ENCODE measurements at regions not wholly inside any gene's neighbourhood (a gene's known extent, or its start where the extent isn't known, plus 50 kb on each side); places are given as distances from the start of the nearest gene placed in this dataset.

DNA sequence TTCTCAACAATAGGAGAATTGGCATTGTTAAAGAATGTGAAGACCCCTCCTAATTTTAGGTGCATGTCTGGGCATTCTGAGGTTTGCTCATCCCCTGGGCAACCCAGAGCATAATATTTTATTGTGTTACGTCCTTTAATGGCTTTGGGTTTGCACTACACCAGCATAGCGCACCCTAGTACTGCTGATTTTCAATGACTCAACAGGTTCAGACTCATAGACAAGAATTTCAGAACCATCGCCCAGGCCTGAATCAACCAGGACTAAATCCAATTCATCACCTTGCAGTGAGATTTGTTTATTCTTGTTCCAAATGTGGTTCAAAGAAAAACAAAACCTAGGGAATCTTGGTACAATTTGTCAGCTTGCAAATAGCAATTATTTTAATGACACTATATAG is 137.8 kb upstream of the PHACTR1 start:
- no peak overlapping the region for H3K4ac ChIP-seq (replicated peaks; ENCODE audit: insufficient read length, low read depth, low read length)
- no peak overlapping the region for H3K4me3 ChIP-seq (ENCODE audit: extremely low read depth in 1 of 4, insufficient read depth in 2 of 4, low read depth in 3 of 4, low read length in 4 of 4)
- WGBS, 2 experiments (ENCODE audit: extremely low coverage in 1 of 2, insufficient coverage in 1 of 2, insufficient read length in 1 of 2, insufficient replicate concordance in 2 of 2, low coverage in 1 of 2, low lambda C conversion rate in 2 of 2, missing lambda C conversion rate in 1 of 2), result 93% methylated on average over 3 of the region's 3 CpGs; no CpG with 5 or more reads in 1 of the 2 experiments
- no peak overlapping the region for H2BK120ac ChIP-seq (replicated peaks; ENCODE audit: low read depth, low read length)
- no peak overlapping the region for H3K27ac ChIP-seq (ENCODE audit: low read depth, low read length)
- H3K56ac ChIP-seq (replicated peaks; ENCODE audit: insufficient read length, low read depth, low read length), result no peak overlapping the region
- no peak overlapping the region for H2BK20ac ChIP-seq (ENCODE audit: low read length)
- no peaks in the 10 kb centered on the region for H3K79me1 ChIP-seq (ENCODE audit: low read depth, low read length)
- ChIA-PET CTCF (ENCODE audit: partially characterized antibody) (no interaction called here), POLR2A (ENCODE audit: partially characterized antibody) (no interaction called here)
- no peak overlapping the region for H3K4me2 ChIP-seq (ENCODE audit: insufficient read depth in 1 of 2, low read depth in 2 of 2, low read length in 2 of 2)
- H3K9ac ChIP-seq (replicated peaks in 1 of 4; ENCODE audit: extremely low read depth in 1 of 4, low read depth in 3 of 4, low read length in 3 of 4), result no peak overlapping the region
- no peaks in the 10 kb centered on the region for H3K9me3 ChIP-seq (ENCODE audit: insufficient read depth in 2 of 2, low read depth in 1 of 2, low read length in 1 of 2)
- no peaks in the 10 kb centered on the region for H3K4me1 ChIP-seq (replicated peaks in 1 of 4; ENCODE audit: control insufficient read depth in 3 of 4, insufficient read depth in 4 of 4, low read length in 3 of 4)
- H3K23ac ChIP-seq (ENCODE audit: insufficient read length), result no peak overlapping the region
- no peak overlapping the region for H2AK5ac ChIP-seq (ENCODE audit: low read depth, low read length)
- no peak overlapping the region for H3K18ac ChIP-seq (ENCODE audit: extremely low read depth, low read length)
- H2BK15ac ChIP-seq (ENCODE audit: low read length), result no peak overlapping the region
- H2BK12ac ChIP-seq (ENCODE audit: low read depth, low read length), result no peak overlapping the region
- no peaks in the 10 kb centered on the region for H3K36me3 ChIP-seq (ENCODE audit: control insufficient read depth in 2 of 4, insufficient read depth in 4 of 4, low read length in 3 of 4)
- no peak overlapping the region for H3K14ac ChIP-seq (ENCODE audit: insufficient read length)
- no peak overlapping the region for H4K5ac ChIP-seq (ENCODE audit: insufficient read length, low read depth, low read length)
- DNase-seq (ENCODE audit: low read depth in 1 of 2, low spot score in 2 of 2) (no peak), FAIRE-seq (no peak)
- no peaks in the 10 kb centered on the region for H3K79me2 ChIP-seq (ENCODE audit: control insufficient read depth in 1 of 2, insufficient read depth in 2 of 2, low read length in 2 of 2)
- no peaks in the 10 kb centered on the region for H3K27me3 ChIP-seq (replicated peaks in 1 of 4; ENCODE audit: control insufficient read depth in 3 of 4, extremely low read depth in 1 of 4, insufficient read depth in 3 of 4, low read length in 3 of 4)
- no peak overlapping the region for H4K8ac ChIP-seq (ENCODE audit: extremely low read depth, insufficient read depth, low read length)
- H4K91ac ChIP-seq (replicated peaks; ENCODE audit: insufficient read length, low read length), result no peak overlapping the region
- no peaks in the 10 kb centered on the region for H4K20me1 ChIP-seq (replicated peaks in 1 of 2; ENCODE audit: control insufficient read depth in 1 of 2, insufficient read depth in 2 of 2, low read length in 2 of 2)
- no peak overlapping the region for H2BK5ac ChIP-seq (ENCODE audit: low read depth, low read length)
- H2AFZ ChIP-seq (ENCODE audit: low read length), result no peak overlapping the region
- H3K23me2 ChIP-seq (ENCODE audit: low read depth, low read length), result no peaks in the 10 kb centered on the region
- TF ChIP-seq SIRT6 (IDR thresholded peaks at IDR 0.05; ENCODE audit: low read length) (no peak), SP1 (IDR thresholded peaks at IDR 0.05; ENCODE audit: low read depth, low read length) (no peak), SP2 (IDR thresholded peaks at IDR 0.05; ENCODE audit: low read length) (no peak), E2F6 (IDR thresholded peaks at IDR 0.05) (no peak)

Measured in H1 (cell line).